Endodermal cell (in vitro differentiated cells): ENCODE measurements at regions not wholly inside any gene's neighbourhood (a gene's known extent, or its start where the extent isn't known, plus 50 kb on each side); places are given as distances from the start of the nearest gene placed in this dataset.

Experiments
- DNase-seq: peaks from one replicate; pipeline ENCODE4 v3.0.0-alpha.2; 2017
- H3K27ac ChIP-seq: 2 replicates; pipeline ENCODE4 v1.5.1; 2013; ENCODE audit warnings: mild to moderate bottlenecking, low read depth, low read length, moderate library complexity
- H3K27me3 ChIP-seq: 2 replicates; pipeline ENCODE4 v1.6.1; 2013; ENCODE audit warnings: mild to moderate bottlenecking, low read length, moderate library complexity; ENCODE audit not compliant: insufficient read depth, control insufficient read depth, poor library complexity, severe bottlenecking
- H3K36me3 ChIP-seq: 2 replicates; pipeline ENCODE4 v1.7.0; 2013; ENCODE audit warnings: mild to moderate bottlenecking, low read length, moderate library complexity; ENCODE audit not compliant: control insufficient read depth, insufficient read depth
- H3K4me1 ChIP-seq: one replicate; pipeline ENCODE4 v1.7.0; 2013; ENCODE audit warnings: low read length; ENCODE audit not compliant: control insufficient read depth, insufficient read depth
- H3K4me3 ChIP-seq: 2 replicates; pipeline ENCODE4 v1.5.1; 2013; ENCODE audit warnings: mild to moderate bottlenecking, low read length, moderate library complexity
- H3K9ac ChIP-seq: 2 replicates; pipeline ENCODE4 v1.6.1; 2013; ENCODE audit warnings: mild to moderate bottlenecking, low read length, moderate library complexity; ENCODE audit not compliant: poor library complexity, severe bottlenecking; ENCODE audit errors: extremely low read depth
- H3K9me3 ChIP-seq: 2 replicates; pipeline ENCODE4 v1.6.1; 2013; ENCODE audit warnings: mild to moderate bottlenecking, low read length, moderate library complexity; ENCODE audit not compliant: control insufficient read depth
- H3K27ac Mint-ChIP-seq: 2 replicates; pipeline ENCODE4 v1.8.0; 2020; ENCODE audit warnings: mixed read lengths
- H3K27me3 Mint-ChIP-seq: 2 replicates; pipeline ENCODE4 v1.8.0; 2021; ENCODE audit warnings: mild to moderate bottlenecking, mixed read lengths; ENCODE audit not compliant: insufficient read depth
- H3K36me3 Mint-ChIP-seq: 2 replicates; pipeline ENCODE4 v1.8.0; 2020; ENCODE audit warnings: low read depth, mixed read lengths
- H3K4me1 Mint-ChIP-seq: 2 replicates; pipeline ENCODE4 v1.8.0; 2020; ENCODE audit warnings: mixed read lengths
- H3K4me3 Mint-ChIP-seq: 2 replicates; pipeline ENCODE4 v1.8.0; 2020; ENCODE audit warnings: mild to moderate bottlenecking, moderate library complexity, mixed read lengths
- H3K9me3 Mint-ChIP-seq: 2 replicates; pipeline ENCODE4 v1.8.0; 2020; ENCODE audit warnings: mild to moderate bottlenecking, mixed read lengths
- CTCF ChIP-seq: fragments of 200-600 bp; sonication (generic); conservative IDR thresholded peaks from 2 replicates; pipeline ENCODE4 v1.5.0; 2021; ENCODE audit warnings: antibody characterized with exemption, mild to moderate bottlenecking
- WGBS, 2 experiments: methylation state at CpG; one replicate each; pipeline versions ENCODE4 v1.1.5 to v1.1.7; 2013; ENCODE audit warnings: missing lambda C conversion rate in 2 of 2, mixed read lengths in 1 of 2; ENCODE audit not compliant: insufficient coverage in 1 of 2, insufficient read length in 1 of 2; 5-methylcytosine and 5-hydroxymethylcytosine counted together

GRCh38 chr5:121380066-121380465 lies 471.6 kb upstream of the FTMT start:
- H3K36me3 Mint-ChIP-seq = no peaks in the 10 kb centered on the region
- H3K27ac Mint-ChIP-seq = no peak overlapping the region
- H3K9me3 Mint-ChIP-seq = no peaks in the 10 kb centered on the region
- H3K27me3 Mint-ChIP-seq = no peaks in the 10 kb centered on the region
- Histone ChIP-seq H3K27ac (no peak overlapping the region), H3K4me3 (no peak overlapping the region), H3K36me3 (no peaks in the 10 kb centered on the region), H3K4me1 (no peaks in the 10 kb centered on the region), H3K27me3 (no peaks in the 10 kb centered on the region), H3K9ac (no peak overlapping the region), H3K9me3 (no peaks in the 10 kb centered on the region)
- H3K4me3 Mint-ChIP-seq = no peak overlapping the region
- DNase-seq = no peak
- 88% methylated on average over 1 of the region's 2 CpGs; no CpG with 5 or more reads in 1 of the 2 experiments for WGBS, 2 experiments
- no peak for TF ChIP-seq CTCF
- H3K4me1 Mint-ChIP-seq = peaks cover 14% of the 10 kb centered on the region

- H3K4me3 Mint-ChIP-seq = no peak overlapping the region
- no peak for TF ChIP-seq CTCF
- no peaks in the 10 kb centered on the region for H3K9me3 Mint-ChIP-seq
- peaks cover 11% of the 10 kb centered on the region for H3K4me1 Mint-ChIP-seq
- H3K36me3 Mint-ChIP-seq = no peaks in the 10 kb centered on the region
- Histone ChIP-seq H3K4me1 (no peaks in the 10 kb centered on the region), H3K4me3 (no peak overlapping the region), H3K9me3 (no peaks in the 10 kb centered on the region), H3K36me3 (no peaks in the 10 kb centered on the region), H3K27ac (no peak overlapping the region), H3K27me3 (no peaks in the 10 kb centered on the region), H3K9ac (no peak overlapping the region)
- DNase-seq = peak; percentile 63
- WGBS, 2 experiments = 80 to 94% methylated on average over 1 to 5 of the region's 5 CpGs
- no peak overlapping the region for H3K27ac Mint-ChIP-seq
- no peaks in the 10 kb centered on the region for H3K27me3 Mint-ChIP-seq
These were observed 467.3 kb upstream of the FTMT start for GRCh38 chr5:121384359-121384758.

GRCh38 chr5:121386334-121386733 lies 465.3 kb upstream of the FTMT start:
- Mint-ChIP-seq H3K4me1 (peaks cover 11% of the 10 kb centered on the region), H3K36me3 (no peaks in the 10 kb centered on the region), H3K9me3 (no peaks in the 10 kb centered on the region), H3K4me3 (no peak overlapping the region), H3K27ac (no peak overlapping the region), H3K27me3 (no peaks in the 10 kb centered on the region)
- DNase-seq = no peak
- no peak overlapping the region for H3K4me3 ChIP-seq
- H3K27ac ChIP-seq = no peak overlapping the region
- H3K9ac ChIP-seq = no peak overlapping the region
- H3K9me3 ChIP-seq = no peaks in the 10 kb centered on the region
- no peaks in the 10 kb centered on the region for H3K36me3 ChIP-seq
- 80% methylated on average over 1 of the region's 2 CpGs; no CpG with 5 or more reads in 1 of the 2 experiments for WGBS, 2 experiments
- TF ChIP-seq CTCF = no peak
- no peaks in the 10 kb centered on the region for H3K27me3 ChIP-seq
- H3K4me1 ChIP-seq = no peaks in the 10 kb centered on the region
